ENCODE measurements at regions not wholly inside any gene's neighbourhood (a gene's known extent, or its start where the extent isn't known, plus 50 kb on each side); places are given as distances from the start of the nearest gene placed in this dataset.
"Not testable (repeated sequence)": the region's sequence is repeated elsewhere in the genome, so short reads cannot be mapped to it uniquely, and the experiment has no call there.

DNA sequence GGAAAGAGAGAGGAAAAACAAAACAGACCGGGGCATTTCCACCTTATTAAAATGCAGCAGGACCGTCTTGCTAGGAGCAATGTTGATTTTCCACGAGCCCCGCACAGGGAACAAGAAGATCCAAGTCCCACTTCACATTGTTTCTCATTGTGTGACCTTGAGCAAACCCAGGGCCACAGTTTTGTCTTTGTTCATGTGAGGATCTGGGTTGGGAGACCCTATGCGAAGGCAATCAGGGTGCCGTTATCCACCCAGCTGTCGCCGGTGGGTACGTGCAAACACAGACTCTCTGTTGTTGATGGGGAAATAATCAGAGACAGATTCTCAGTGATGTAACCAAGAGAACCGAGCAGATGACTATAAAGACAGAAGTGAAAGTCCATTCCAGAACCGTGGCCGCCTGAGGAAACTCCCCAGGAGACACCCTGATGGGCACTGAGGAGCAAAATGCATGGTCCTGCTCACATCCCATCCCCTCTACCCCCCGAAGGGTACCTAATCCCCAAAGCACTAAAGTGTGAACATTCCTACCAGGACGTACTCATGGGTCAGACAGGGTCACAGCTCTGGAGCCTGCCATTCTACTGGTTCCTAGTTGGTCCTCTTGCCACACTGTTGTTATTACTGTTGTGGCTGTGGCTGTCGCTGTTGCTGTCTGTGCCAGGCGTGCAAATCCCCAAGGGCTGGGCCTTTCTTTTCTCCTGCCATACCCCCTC, 102.7 kb upstream of the RBPJ start:
- DNase-seq: no peak

DNA sequence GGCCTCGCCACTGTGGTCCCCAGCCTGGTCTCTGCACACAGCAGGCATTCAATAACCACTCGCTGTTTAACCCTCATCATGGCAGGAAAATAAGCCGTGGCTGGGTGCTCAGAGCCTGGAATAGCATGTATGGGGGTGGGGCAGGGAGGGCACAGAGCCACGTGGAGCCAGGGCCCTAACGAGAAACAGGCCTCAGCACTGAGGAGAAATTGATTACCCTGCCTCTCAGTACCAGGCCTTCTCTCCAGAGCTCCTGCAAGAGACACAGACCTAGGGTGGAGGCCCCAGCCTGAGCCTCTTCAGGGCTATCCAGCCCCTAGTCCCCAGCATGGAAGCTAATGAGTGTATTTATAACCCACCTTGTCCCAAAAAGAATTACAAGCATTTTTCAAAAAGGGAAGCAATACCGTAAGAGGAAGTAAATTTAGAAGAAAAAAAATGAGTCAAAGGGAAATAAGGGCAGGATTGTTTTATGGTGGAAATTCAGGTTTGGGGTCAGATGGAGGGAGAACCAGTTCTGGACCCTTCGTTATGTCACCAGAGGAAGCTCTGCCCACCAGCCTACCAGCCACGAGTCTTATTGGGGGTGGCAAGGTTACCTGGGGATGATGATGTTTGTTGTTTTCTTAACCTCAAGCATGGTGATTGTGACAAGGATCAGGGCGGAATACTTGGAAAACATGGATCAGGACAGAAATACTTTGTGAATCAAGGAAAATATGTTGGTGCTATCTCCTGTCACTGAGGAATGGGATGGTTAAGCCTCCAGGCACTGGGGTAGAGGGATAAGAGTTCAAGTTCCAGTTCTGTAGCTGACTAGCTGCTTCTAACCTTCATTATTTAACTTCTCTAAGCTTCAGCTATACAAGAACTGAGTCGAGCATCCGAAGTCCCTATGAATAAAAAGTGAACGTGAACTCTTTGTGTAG, 101.9 kb upstream of the RBPJ start:
- no peak for DNase-seq

DNA sequence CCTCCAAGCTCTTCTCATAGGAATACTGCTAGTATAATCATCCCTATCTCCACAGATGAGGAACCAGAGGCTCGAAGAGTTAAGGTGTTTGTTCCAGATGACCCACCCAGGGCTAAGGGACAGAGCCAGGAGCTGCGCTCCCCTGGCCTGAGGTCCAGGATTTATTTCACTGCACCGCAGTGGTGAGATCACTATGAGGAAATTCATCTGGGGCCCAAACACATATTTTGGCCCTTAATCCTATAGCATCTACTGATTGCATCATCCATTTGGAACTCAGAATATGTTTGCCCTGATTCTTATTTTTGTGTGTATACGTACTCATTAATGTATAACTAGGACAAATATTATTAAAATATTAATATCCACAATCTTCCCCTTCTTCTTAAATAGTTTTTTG, 100.1 kb upstream of the RBPJ start:
- no peak for DNase-seq

DNA sequence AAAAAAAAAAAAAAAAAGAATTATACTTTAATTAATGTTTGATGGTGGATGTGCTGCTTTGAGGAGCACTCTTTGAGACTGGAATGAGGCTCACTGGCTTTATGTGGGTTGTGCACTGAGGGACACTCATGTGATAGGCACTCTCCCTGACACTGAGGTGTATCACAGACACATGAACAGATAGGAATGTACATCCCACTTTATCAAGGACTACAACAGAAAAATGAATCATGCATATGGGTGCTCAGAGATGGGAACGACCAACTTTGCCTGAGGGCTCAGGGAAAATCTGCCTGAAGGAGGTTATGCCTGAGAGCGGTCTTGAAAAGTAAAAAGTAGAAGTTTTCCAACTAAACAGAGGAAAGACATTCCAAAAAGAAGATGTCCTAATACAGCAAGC, 97.7 kb upstream of the RBPJ start:
- DNase-seq: no peak

GRCh38 chr4:26226629-26227376, 94.0 kb upstream of the RBPJ start:
- DNase-seq: no peak

DNA sequence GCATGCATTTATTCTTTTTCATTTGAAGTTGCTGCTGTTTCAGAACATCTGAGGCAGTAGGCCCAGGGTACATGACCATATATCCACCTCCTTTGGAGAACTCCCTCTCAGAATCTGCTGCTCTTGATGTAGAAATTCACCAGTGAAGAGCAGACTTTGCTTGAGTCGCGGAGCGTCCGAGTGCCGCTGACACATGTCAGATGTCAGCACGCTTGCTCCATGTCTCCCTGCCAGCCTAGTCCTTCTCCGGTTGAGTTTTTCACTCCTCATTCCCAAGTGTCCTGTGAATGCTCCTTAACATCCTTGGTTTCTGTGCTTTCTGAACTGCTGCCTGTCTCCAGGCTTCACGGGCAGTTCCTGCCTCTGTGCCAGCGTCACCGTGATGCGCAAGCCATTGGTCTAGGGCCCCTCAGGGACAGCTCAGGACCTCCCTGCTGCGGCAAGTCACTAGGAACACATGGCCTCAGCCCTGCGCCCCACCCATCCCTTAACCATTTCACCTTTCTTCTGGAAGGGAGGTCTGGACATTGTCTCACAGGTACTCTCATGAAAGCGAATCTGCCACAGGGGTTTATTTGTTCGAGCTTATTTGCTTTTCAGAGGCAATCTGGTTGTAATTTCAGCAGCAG, 93.1 kb upstream of the RBPJ start:
- DNase-seq: no peak

DNA sequence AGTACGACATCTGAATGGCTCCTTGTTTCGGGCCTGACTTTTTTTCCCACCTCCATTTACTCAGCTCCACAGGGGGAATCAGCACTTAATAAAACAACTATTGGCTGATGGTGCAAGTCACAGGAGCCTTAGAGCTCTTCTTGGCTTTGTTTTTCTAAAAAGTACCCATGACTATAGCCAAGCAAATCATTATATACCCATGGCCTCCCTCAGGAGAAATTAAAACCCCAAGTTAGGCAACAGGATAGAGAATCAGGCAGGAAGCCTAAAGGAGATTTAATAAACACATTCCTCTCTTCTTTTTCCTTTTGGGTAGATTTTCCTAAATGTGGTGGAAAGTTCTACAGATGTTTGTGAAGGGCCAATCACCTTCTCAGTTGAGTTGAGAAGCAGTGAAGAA, 91.9 kb upstream of the RBPJ start:
- DNase-seq: no peak

DNA sequence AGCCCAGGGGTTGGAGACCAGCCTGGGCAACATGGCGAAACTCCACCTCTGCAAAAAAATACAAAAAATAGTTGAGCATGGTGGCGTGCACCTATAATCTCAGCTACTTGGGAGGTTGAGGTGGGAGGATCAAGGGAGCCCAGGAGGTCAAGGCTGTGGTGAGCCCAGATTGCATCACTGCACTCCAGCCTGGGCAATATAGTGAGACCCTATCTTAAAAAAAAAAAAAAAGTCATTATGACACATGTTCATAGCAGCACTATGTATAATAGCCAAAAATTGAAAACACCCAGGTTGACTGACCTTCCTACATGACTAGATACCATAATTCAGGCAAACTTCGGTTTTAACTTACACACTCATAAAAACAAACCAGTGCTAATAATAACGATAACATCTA, 90.8 kb upstream of the RBPJ start:
- DNase-seq: no peak

- no peak for DNase-seq
Measured at GRCh38 chr4:26233350-26233749, 87.5 kb upstream of the RBPJ start.

DNA sequence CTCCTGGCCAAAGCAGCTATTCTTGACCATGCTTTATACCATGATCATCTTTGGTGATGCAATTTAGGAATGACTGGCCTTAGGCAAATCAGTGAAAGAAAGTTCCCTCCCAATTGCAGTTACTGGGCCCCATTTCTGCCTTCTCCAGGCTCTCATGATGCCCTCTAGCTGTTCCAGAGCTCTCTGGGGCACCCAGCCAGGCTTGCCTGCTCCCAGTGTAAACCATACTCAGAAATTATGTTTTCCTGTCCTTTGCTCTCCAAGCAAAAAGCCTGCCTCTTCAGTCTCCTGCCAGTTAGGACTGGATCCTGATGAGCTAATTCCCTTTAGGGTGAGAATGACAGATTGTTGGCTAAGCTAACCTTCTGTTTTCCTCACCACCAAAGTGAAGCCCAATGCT, 85.3 kb upstream of the RBPJ start:
- DNase-seq: no peak

- no peak for DNase-seq
Measured at GRCh38 chr4:26237916-26238315, 82.9 kb upstream of the RBPJ start.

GRCh38 chr4:26238426-26238777, 82.4 kb upstream of the RBPJ start:
- no peak for DNase-seq

DNA sequence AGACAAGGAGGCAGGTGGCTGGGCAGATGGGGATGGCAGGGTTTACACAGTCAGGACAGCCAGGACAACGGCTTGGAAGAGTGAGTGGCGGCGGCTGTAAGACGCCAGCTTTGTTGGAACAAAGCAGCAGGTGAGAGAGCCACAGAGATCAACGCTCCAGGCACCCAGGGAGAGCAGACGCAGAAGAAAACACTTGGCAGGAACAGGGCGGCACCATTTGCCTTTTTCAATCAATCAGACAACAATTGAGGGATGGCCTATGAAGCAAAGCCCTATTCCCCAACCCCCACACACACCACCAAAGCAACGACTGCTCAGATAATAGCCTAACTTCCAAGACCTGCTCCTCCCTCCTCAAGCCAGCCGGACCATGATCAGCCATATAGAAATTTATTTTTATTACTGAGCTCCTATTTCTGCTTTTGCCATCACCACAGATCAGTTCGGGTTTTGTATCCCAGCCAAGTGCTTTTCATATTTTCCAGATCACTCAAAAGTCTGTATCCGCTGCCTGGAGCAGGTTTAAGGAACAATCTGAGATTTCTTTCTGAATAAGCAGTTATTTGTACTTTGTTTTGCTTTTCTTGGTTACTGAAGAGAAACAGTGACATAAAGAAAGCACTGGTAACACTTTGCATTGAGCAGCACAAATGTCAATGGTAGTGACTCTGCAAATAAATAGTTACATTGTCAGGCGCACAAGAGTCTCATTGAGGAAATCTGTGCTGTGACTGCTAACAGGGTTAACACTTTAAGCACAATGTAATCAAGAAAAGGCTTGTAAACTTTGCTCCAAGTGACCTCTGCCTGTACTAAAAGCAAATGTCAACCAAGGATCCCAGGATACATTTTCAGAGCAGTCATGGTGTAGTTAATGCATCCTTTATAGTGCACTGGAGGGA, 81.8 kb upstream of the RBPJ start:
- DNase-seq: no peak

- no peak for DNase-seq
Measured at GRCh38 chr4:26239801-26240200, 81.0 kb upstream of the RBPJ start.

DNA sequence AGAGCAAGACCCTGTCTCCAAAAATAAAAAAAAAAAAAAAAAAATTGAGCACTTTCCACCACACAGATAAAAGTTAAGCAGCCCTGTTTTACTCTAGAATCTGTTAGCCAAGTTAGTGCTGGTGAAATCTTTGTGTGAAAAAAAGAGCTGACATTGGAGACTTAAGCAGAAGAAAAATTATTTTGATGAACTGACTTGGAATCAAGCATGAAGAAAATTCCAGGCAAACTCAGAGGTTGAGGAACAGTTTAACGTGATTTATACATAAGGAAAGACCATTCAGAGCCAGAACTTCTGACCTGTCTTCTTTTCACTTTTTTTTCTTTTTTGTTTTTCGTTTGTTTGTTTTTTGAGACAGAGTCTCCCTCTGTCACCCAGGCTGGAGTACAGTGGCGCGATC, 79.6 kb upstream of the RBPJ start:
- DNase-seq: no peak

DNA sequence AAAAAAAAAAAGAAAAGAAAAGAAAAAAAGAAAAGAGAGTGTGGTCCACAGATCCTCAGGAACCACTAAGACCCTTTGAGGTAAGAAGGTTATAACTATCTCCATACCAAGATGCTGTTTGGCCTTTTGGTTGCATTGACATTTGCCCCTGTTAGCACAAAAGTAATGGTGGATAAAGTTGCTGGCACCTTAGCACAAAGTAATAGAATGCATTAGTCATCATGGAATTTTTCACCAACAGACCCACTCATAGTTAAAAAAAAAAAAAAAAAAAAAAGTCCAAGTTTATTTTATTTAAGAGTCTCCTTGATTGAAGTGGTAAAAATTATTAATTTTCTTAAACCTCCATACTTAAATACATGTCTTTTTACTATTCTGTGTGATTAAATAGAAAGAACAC, 78.4 kb upstream of the RBPJ start:
- no peak for DNase-seq

GRCh38 chr4:26244138-26244537, 76.7 kb upstream of the RBPJ start:
- not testable (repeated sequence) for DNase-seq

DNA sequence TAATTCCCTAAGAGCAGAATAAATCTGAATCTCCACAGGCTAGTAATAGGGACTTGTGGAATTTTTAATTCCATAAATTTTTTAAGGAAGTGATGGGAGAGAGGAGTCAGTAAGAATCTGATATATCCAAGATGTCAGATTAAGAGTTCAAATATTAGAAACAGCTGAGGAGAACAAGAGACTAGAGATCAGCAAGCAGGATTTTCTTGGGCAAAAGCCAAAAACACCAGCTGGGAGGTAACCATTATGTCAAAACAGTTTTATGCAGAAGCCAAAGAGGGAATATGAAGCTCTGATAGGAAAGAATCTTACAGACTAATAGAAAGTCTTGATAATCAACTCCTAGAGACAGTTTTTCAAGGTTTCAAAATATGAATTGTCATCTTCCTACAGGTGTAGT, 72.2 kb upstream of the RBPJ start:
- DNase-seq: no peak

- DNase-seq: no peak
Measured at GRCh38 chr4:26252349-26253025, 68.3 kb upstream of the RBPJ start.

GRCh38 chr4:26253968-26254367, 66.8 kb upstream of the RBPJ start:
- DNase-seq: no peak

DNA sequence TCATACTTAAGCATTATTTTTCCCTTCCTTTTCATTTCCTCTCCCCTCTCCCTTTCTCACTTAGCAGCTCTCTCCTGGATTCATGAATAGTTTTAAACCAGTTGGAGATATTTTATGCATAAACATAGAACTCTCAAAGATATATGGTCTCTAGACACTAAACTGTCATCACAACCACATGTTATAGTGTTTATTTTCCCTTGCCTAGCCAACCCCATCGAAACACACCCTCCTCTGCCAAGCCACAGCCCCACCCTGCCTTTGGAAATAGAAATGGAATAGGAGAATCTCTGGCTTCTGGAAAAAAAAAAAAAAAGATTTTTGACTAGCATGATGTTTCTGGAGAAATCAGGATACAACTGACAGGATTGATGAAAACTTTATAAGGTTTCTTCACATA, 64.8 kb upstream of the RBPJ start:
- DNase-seq: no peak

DNA sequence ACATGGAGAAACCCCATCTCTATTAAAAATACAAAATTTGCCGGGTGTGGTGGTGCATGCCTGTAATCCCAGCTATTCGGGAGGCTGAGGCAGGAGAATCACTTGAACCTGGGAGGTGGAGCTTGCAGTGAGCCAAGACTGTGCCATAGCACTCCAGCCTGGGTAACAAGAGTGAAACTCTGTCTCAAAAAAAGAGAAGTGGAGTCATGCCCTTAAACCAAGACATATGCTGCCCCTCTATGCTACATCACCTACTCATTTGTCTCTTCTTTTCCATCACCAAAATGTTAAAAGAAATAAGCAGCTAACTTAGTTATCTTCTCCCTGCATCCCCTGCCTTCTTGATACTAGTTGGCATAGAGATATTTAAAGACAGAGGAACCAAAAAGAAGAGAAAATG, 63.4 kb upstream of the RBPJ start:
- DNase-seq: not testable (repeated sequence)

All from effector CD4-positive, alpha-beta T cell (primary cell).